Activated CD4-positive, alpha-beta T cell treated with anti-CD3 and anti-CD28 coated beads, Interleukin-2, amount 50 U/mL, for 48 hours (primary cell): ENCODE measurements at regions not wholly inside any gene's neighbourhood (a gene's known extent, or its start where the extent isn't known, plus 50 kb on each side); places are given as distances from the start of the nearest gene placed in this dataset.

Experiments
- DNase-seq, 2 experiments: peaks; one replicate each; pipeline ENCODE4 v3.0.0-alpha.2; 2020

GRCh38 chr12:111310076-111310870, 58.6 kb downstream of the PHETA1 start:
- no peak for DNase-seq

GRCh38 chr12:111309584-111309983, 59.3 kb downstream of the PHETA1 start:
- DNase-seq: no peak

GRCh38 chr12:111308473-111308872, 60.4 kb downstream of the PHETA1 start:
- DNase-seq: no peak

- DNase-seq: peak; percentile 61 to 66
Observed at GRCh38 chr12:111304642-111305071, 64.2 kb downstream of the PHETA1 start.

GRCh38 chr12:111303531-111303930, 65.4 kb downstream of the PHETA1 start:
- DNase-seq: no peak

- DNase-seq: peak; percentile 51 to 61
Observed at GRCh38 chr12:111298582-111299436, 70.1 kb downstream of the PHETA1 start.

GRCh38 chr12:111297703-111298426, 71.0 kb downstream of the PHETA1 start:
- DNase-seq: no peak

GRCh38 chr12:111296906-111297463, 71.9 kb downstream of the PHETA1 start:
- DNase-seq: no peak

- no peak for DNase-seq
Observed at GRCh38 chr12:111295176-111295575, 73.7 kb downstream of the PHETA1 start.

GRCh38 chr12:111293266-111294009, 75.5 kb downstream of the PHETA1 start:
- no peak for DNase-seq

- DNase-seq: no peak
Observed at GRCh38 chr12:111291357-111291756, 77.5 kb downstream of the PHETA1 start.

- DNase-seq: no peak
Observed at GRCh38 chr12:111288771-111289170, 80.1 kb downstream of the PHETA1 start.

GRCh38 chr12:111287125-111287900, 81.6 kb downstream of the PHETA1 start:
- DNase-seq: no peak

GRCh38 chr12:111285200-111285599, 83.7 kb downstream of the PHETA1 start:
- no peak for DNase-seq

GRCh38 chr12:111284709-111285108, 84.2 kb downstream of the PHETA1 start:
- no peak for DNase-seq

- DNase-seq: no peak
Observed at GRCh38 chr12:111283966-111284365, 84.9 kb downstream of the PHETA1 start.

GRCh38 chr12:111283521-111283920, 85.4 kb downstream of the PHETA1 start:
- DNase-seq: no peak

- DNase-seq: no peak
Observed at GRCh38 chr12:111277570-111277969, 91.3 kb downstream of the PHETA1 start.

GRCh38 chr12:111276146-111276545, 92.7 kb downstream of the PHETA1 start:
- no peak for DNase-seq

- no peak for DNase-seq
Observed at GRCh38 chr12:111275308-111275707, 93.6 kb downstream of the PHETA1 start.

GRCh38 chr12:111274777-111275176, 94.1 kb downstream of the PHETA1 start:
- DNase-seq: no peak
